ENCODE measurements at regions not wholly inside any gene's neighbourhood (a gene's known extent, or its start where the extent isn't known, plus 50 kb on each side); places are given as distances from the start of the nearest gene placed in this dataset.

DNA sequence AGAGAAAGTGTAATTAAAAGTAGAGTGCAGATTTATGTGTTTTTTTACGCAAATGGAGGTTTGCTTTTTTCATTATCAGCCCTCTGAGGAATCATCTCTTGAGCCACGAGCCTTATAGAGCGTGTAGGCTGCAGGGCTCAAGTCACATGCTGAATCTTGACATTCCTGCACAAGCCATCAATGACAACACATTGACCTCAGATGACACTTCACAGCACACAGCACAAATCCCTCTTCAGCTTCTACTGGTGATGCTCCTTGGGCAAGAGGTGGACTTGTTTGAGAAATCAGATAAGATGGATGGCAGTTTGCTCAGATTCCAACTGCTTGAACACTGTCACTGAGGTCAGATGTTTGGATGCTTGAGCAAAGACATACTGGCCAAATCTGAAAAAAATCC is 250.6 kb downstream of the SNCA start:
- TF ChIP-seq, protein P1, sequence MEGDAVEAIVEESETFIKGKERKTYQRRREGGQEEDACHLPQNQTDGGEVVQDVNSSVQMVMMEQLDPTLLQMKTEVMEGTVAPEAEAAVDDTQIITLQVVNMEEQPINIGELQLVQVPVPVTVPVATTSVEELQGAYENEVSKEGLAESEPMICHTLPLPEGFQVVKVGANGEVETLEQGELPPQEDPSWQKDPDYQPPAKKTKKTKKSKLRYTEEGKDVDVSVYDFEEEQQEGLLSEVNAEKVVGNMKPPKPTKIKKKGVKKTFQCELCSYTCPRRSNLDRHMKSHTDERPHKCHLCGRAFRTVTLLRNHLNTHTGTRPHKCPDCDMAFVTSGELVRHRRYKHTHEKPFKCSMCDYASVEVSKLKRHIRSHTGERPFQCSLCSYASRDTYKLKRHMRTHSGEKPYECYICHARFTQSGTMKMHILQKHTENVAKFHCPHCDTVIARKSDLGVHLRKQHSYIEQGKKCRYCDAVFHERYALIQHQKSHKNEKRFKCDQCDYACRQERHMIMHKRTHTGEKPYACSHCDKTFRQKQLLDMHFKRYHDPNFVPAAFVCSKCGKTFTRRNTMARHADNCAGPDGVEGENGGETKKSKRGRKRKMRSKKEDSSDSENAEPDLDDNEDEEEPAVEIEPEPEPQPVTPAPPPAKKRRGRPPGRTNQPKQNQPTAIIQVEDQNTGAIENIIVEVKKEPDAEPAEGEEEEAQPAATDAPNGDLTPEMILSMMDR (IDR thresholded peaks at IDR 0.05; ENCODE audit: insufficient read depth, low read length) = no peak
- no peak for TF ChIP-seq POLR2AphosphoS5 (IDR thresholded peaks at IDR 0.05; ENCODE audit: low read depth)
- no peak for TF ChIP-seq GABPA (IDR thresholded peaks at IDR 0.05; ENCODE audit: low read depth)
- TF ChIP-seq REST (IDR thresholded peaks at IDR 0.05; ENCODE audit: insufficient replicate concordance, low read depth) = no peak

Measured in HL-60 (cell line).